A549 (cell line): ENCODE measurements at regions not wholly inside any gene's neighbourhood (a gene's known extent, or its start where the extent isn't known, plus 50 kb on each side); places are given as distances from the start of the nearest gene placed in this dataset.

Experiments used
- ATAC-seq, 2 experiments: fragments of 200-7000 bp in 1 of 2; fragments of >200 bp in 1 of 2; cut with Nextera tagmentation in 1 of 2; cut with Tn5 transposase in 1 of 2; 3 replicates each; pipeline versions ENCODE4 v1.8.0 to v1.9.1; 2018 to 2020; ENCODE audit warnings: mild to moderate bottlenecking in 1 of 2, moderate library complexity in 1 of 2
- CTCF ChIA-PET: fragments of 300-600 bp; sonication (Branson Sonifier 250); formaldehyde crosslinking; extraction: SDS; loops from one replicate; lab custom pipeline; 2021; ENCODE audit warnings: antibody characterized with exemption, inconsistent platforms; lab: Yijun Ruan, JAX
- POLR2A ChIA-PET: fragments of 350-600 bp; formaldehyde crosslinking; extraction: SDS; loops from one replicate; lab custom pipeline; 2021; ENCODE audit warnings: antibody characterized with exemption, inconsistent platforms; lab: Yijun Ruan, JAX
- DNase-seq, 2 experiments: peaks; one replicate each; pipeline versions ENCODE4 v3.0.0 to v3.0.0-alpha.2; 2011 to 2016; ENCODE audit warnings: low read depth in 1 of 2, low spot score in 1 of 2
- FAIRE-seq: peaks from 2 replicates; lab custom pipeline; 2011; peaks lifted over from hg19 to GRCh38; lab: Jason Lieb, UNC
- H3K27ac ChIP-seq, 2 experiments: fragments of >200 bp; sonication (Bioruptor Twin); formaldehyde crosslinking; 3 replicates each; pipeline ENCODE4 v1.5.1; 2016 to 2017
- H3K4me1 ChIP-seq: fragments of >200 bp; sonication (Bioruptor Twin); formaldehyde crosslinking; 3 replicates; pipeline ENCODE4 v1.6.1; 2016
- H3K4me2 ChIP-seq: fragments of >200 bp; sonication (Bioruptor Twin); formaldehyde crosslinking; 3 replicates; pipeline ENCODE4 v1.6.1; 2016
- H3K4me3 ChIP-seq: fragments of >200 bp; sonication (Bioruptor Twin); formaldehyde crosslinking; 3 replicates; pipeline ENCODE4 v1.5.1; 2016
- H3K9me3 ChIP-seq: fragments of >200 bp; sonication (Bioruptor Twin); formaldehyde crosslinking; 3 replicates; pipeline ENCODE4 v1.6.1; 2016
- ATOH8 ChIP-seq: fragments of 250-450 bp; sonication (Bioruptor Pico); IDR thresholded peaks from 2 replicates; pipeline ENCODE4 v1.5.0; 2020; ENCODE audit warnings: low read depth, mild to moderate bottlenecking, moderate library complexity
- BHLHE40 ChIP-seq: IDR thresholded peaks from 2 replicates; pipeline ENCODE4 v1.6.1; 2012; ENCODE audit warnings: low read depth, low read length, inconsistent platforms
- CBX2 ChIP-seq: fragments of 200-600 bp; sonication (generic); IDR thresholded peaks from 2 replicates; pipeline ENCODE4 v1.6.1; 2016; ENCODE audit warnings: low read depth, mild to moderate bottlenecking, borderline replicate concordance
- CHD4 ChIP-seq: fragments of 200-600 bp; sonication (generic); IDR thresholded peaks from 2 replicates; pipeline ENCODE4 v1.6.1; 2016; ENCODE audit warnings: antibody characterized with exemption, mild to moderate bottlenecking, borderline replicate concordance
- E2F6 ChIP-seq: IDR thresholded peaks from 2 replicates; pipeline ENCODE4 v1.6.1; 2012; ENCODE audit warnings: low read depth, borderline replicate concordance
- EHMT2 ChIP-seq: fragments of 200-600 bp; sonication (generic); IDR thresholded peaks from 2 replicates; pipeline ENCODE4 v1.6.1; 2016; ENCODE audit warnings: antibody characterized with exemption, low read depth, mild to moderate bottlenecking, moderate library complexity
- ESRRA ChIP-seq: fragments of 150-350 bp; IDR thresholded peaks from 2 replicates; pipeline ENCODE4 v1.6.1; 2014; ENCODE audit warnings: mild to moderate bottlenecking, low read length, borderline replicate concordance
- FOSB ChIP-seq: fragments of 250-450 bp; sonication (Bioruptor Pico); IDR thresholded peaks from 2 replicates; pipeline ENCODE4 v1.5.0; 2020; ENCODE audit warnings: mild to moderate bottlenecking, moderate library complexity
- FOSL2 ChIP-seq, 2 experiments: fragments of 450-650 bp in 1 of 2; fragments of >200 bp in 1 of 2; sonication (Bioruptor Twin) in 1 of 2; formaldehyde crosslinking; IDR thresholded peaks; 2 replicates each; pipeline versions ENCODE4 v1.5.0 to v1.6.1; 2016 to 2020; ENCODE audit warnings: mild to moderate bottlenecking in 1 of 2, moderate library complexity in 1 of 2
- FOXS1 ChIP-seq: fragments of 250-450 bp; sonication (Bioruptor Pico); IDR thresholded peaks from 2 replicates; pipeline ENCODE4 v1.5.0; 2020; ENCODE audit warnings: mild to moderate bottlenecking, moderate library complexity
- GATA3 ChIP-seq: IDR thresholded peaks from 2 replicates; pipeline ENCODE4 v1.6.1; 2012; ENCODE audit warnings: borderline replicate concordance
- HEYL ChIP-seq: fragments of 250-450 bp; sonication (Bioruptor Pico); IDR thresholded peaks from 2 replicates; pipeline ENCODE4 v1.8.0; 2021; ENCODE audit warnings: mild to moderate bottlenecking, moderate library complexity
- HMGXB4 ChIP-seq: fragments of 250-450 bp; sonication (Bioruptor Pico); IDR thresholded peaks from 2 replicates; pipeline ENCODE4 v1.5.0; 2021; ENCODE audit warnings: mild to moderate bottlenecking, moderate library complexity, borderline replicate concordance
- KDM1A ChIP-seq: fragments of 200-600 bp; sonication (generic); IDR thresholded peaks from 2 replicates; pipeline ENCODE4 v1.6.1; 2016; ENCODE audit warnings: low read depth, mild to moderate bottlenecking
- MAX ChIP-seq: IDR thresholded peaks from 2 replicates; pipeline ENCODE4 v1.6.1; 2012
- MYC ChIP-seq: IDR thresholded peaks from 2 replicates; pipeline ENCODE4 v1.6.1; 2012; ENCODE audit warnings: mild to moderate bottlenecking, inconsistent platforms, low read length, improper control_type of control experiment, borderline replicate concordance
- NFE2L2 ChIP-seq: fragments of 150-350 bp; conservative IDR thresholded peaks from 2 replicates; pipeline ENCODE4 v1.6.1; 2014; ENCODE audit warnings: low read length
- NPAS2 ChIP-seq: fragments of 250-450 bp; sonication (Bioruptor Pico); IDR thresholded peaks from 2 replicates; pipeline ENCODE4 v1.8.0; 2022; ENCODE audit warnings: mild to moderate bottlenecking, moderate library complexity, borderline replicate concordance
- PHF8 ChIP-seq: fragments of 200-600 bp; sonication (generic); IDR thresholded peaks from 2 replicates; pipeline ENCODE4 v1.6.1; 2016; ENCODE audit warnings: low read depth, mild to moderate bottlenecking, antibody characterized with exemption, moderate library complexity, borderline replicate concordance
- RAD21 ChIP-seq, 2 experiments: fragments of >200 bp in 1 of 2; sonication (Bioruptor Twin) in 1 of 2; formaldehyde crosslinking in 1 of 2; IDR thresholded peaks in 1 of 2; conservative IDR thresholded peaks in 1 of 2; 2 replicates in 1 of 2; 3 replicates in 1 of 2; pipeline ENCODE4 v1.6.1; 2012 to 2018; ENCODE audit warnings: inconsistent platforms in 1 of 2
- RARB ChIP-seq: fragments of 250-450 bp; sonication (Bioruptor Pico); IDR thresholded peaks from 2 replicates; pipeline ENCODE4 v1.8.0; 2021; ENCODE audit warnings: mild to moderate bottlenecking, moderate library complexity
- RNF2 ChIP-seq: fragments of 200-600 bp; sonication (generic); IDR thresholded peaks from 2 replicates; pipeline ENCODE4 v1.6.1; 2016; ENCODE audit warnings: low read depth, mild to moderate bottlenecking, antibody characterized with exemption, moderate library complexity, borderline replicate concordance
- TP53 ChIP-seq: fragments of 250-450 bp; sonication (Bioruptor Pico); IDR thresholded peaks from 2 replicates; pipeline ENCODE4 v1.5.0; 2021; ENCODE audit warnings: mild to moderate bottlenecking, moderate library complexity
- USF2 ChIP-seq: fragments of 450-650 bp; IDR thresholded peaks from 2 replicates; pipeline ENCODE4 v1.6.1; 2014; ENCODE audit warnings: antibody characterized with exemption
- WGBS: methylation state at CpG from one replicate; pipeline ENCODE4 v1.1.6; 2017; ENCODE audit errors: missing lambda C conversion rate; 5-methylcytosine and 5-hydroxymethylcytosine counted together

GRCh38 chr18:11533942-11534496 lies 75.4 kb upstream of the SLC35G4 start:
- Histone ChIP-seq H3K4me2 (no peak overlapping the region), H3K4me1 (no peaks in the 10 kb centered on the region), H3K4me3 (no peak overlapping the region), H3K27ac (no peak overlapping the region), H3K9me3 (no peaks in the 10 kb centered on the region)
- FAIRE-seq: no peak
- DNase-seq: no peak
- ATAC-seq: no peak
- 78% methylated on average over 9 of the region's 13 CpGs for WGBS
- POLR2A ChIA-PET: no interaction called here
- TF ChIP-seq RNF2 (no peak), E2F6 (no peak), EHMT2 (no peak), CHD4 (no peak), ATOH8 (no peak), RAD21 (conservative IDR thresholded peaks at IDR 0.05 in 1 of 2, IDR thresholded peaks at IDR 0.05 in 1 of 2) (no peak), PHF8 (no peak), KDM1A (no peak), NFE2L2 (no peak), FOXS1 (CRISPR knock-in tag) (no peak), HEYL (CRISPR knock-in tag) (no peak), FOSB (CRISPR knock-in tag) (no peak), TP53 (CRISPR knock-in tag) (no peak), NPAS2 (CRISPR knock-in tag) (no peak), GATA3 (no peak), FOSL2 (IDR thresholded peaks at IDR 0.05) (no peak), FOSL2 (CRISPR knock-in tag; IDR thresholded peaks at IDR 0.05) (no peak), USF2 (no peak), CBX2 (no peak), HMGXB4 (CRISPR knock-in tag) (no peak), MAX (no peak)
- CTCF ChIA-PET: no interaction called here

- H3K4me2 ChIP-seq: no peak overlapping the region
- H3K27ac ChIP-seq: no peak overlapping the region
- ATAC-seq (0 out of 6 replicates have a peak, but pooled peaks of 1 of the 2 experiments have one; percentile 47), DNase-seq (no peak), FAIRE-seq (no peak)
- ChIA-PET POLR2A (no interaction called here), CTCF (no interaction called here)
- TF ChIP-seq MYC (no peak), ESRRA (no peak), RARB (no peak), BHLHE40 (no peak), EHMT2 (no peak), RNF2 (no peak)
- WGBS: 65% methylated on average over 10 of the region's 13 CpGs
- no peak overlapping the region for H3K4me3 ChIP-seq
- H3K9me3 ChIP-seq: no peaks in the 10 kb centered on the region
- H3K4me1 ChIP-seq: no peaks in the 10 kb centered on the region
Observed at GRCh38 chr18:11533513-11533890, 75.9 kb upstream of the SLC35G4 start.
